H1 (cell line): ENCODE measurements at regions not wholly inside any gene's neighbourhood (a gene's known extent, or its start where the extent isn't known, plus 50 kb on each side); places are given as distances from the start of the nearest gene placed in this dataset.

Experiments
- CTCF ChIA-PET: fragments of 300-600 bp; sonication (Branson Sonifier 250); formaldehyde crosslinking; loops from one replicate; lab custom pipeline; 2021; ENCODE audit not compliant: partially characterized antibody; lab: Charles Lee
- POLR2A ChIA-PET: fragments of 300-600 bp; sonication (Branson Sonifier 250); formaldehyde crosslinking; loops from one replicate; lab custom pipeline; 2021; ENCODE audit warnings: inconsistent platforms; ENCODE audit not compliant: partially characterized antibody; lab: Charles Lee
- DNase-seq, 2 experiments: peaks; one replicate each; pipeline versions ENCODE4 v3.0.0 to v3.0.0-alpha.2; 2010 to 2022; ENCODE audit warnings: low spot score in 2 of 2, low read depth in 1 of 2, mixed read lengths in 1 of 2
- FAIRE-seq: peaks from 2 replicates; lab custom pipeline; 2011; peaks lifted over from hg19 to GRCh38; lab: Jason Lieb, UNC
- H2AFZ ChIP-seq: 2 replicates; pipeline ENCODE4 v1.8.1; 2012; ENCODE audit warnings: low read length, inconsistent platforms
- H2AK5ac ChIP-seq: 2 replicates; pipeline ENCODE4 v1.6.1; 2013; ENCODE audit warnings: low read depth, low read length
- H2BK120ac ChIP-seq: replicated peaks from 2 replicates; pipeline ENCODE3; 2013; ENCODE audit warnings: low read depth, low read length, inconsistent platforms
- H2BK12ac ChIP-seq: 2 replicates; pipeline ENCODE4 v1.6.1; 2013; ENCODE audit warnings: low read depth, low read length
- H2BK15ac ChIP-seq: 2 replicates; pipeline ENCODE4 v1.6.1; 2013; ENCODE audit warnings: low read length
- H2BK20ac ChIP-seq: 2 replicates; pipeline ENCODE4 v1.6.1; 2013; ENCODE audit warnings: low read length
- H2BK5ac ChIP-seq: 2 replicates; pipeline ENCODE4 v1.6.1; 2013; ENCODE audit warnings: low read depth, low read length
- H3K14ac ChIP-seq: 2 replicates; pipeline ENCODE4 v1.6.1; 2013; ENCODE audit warnings: inconsistent platforms; ENCODE audit not compliant: insufficient read length
- H3K18ac ChIP-seq: 2 replicates; pipeline ENCODE4 v1.6.1; 2013; ENCODE audit warnings: low read length; ENCODE audit errors: extremely low read depth
- H3K23ac ChIP-seq: 2 replicates; pipeline ENCODE4 v1.6.1; 2013; ENCODE audit warnings: inconsistent platforms; ENCODE audit not compliant: insufficient read length
- H3K23me2 ChIP-seq: 2 replicates; pipeline ENCODE4 v1.6.1; 2013; ENCODE audit warnings: low read depth, low read length
- H3K27ac ChIP-seq: 2 replicates; pipeline ENCODE4 v1.6.1; 2011; ENCODE audit warnings: low read depth, low read length, inconsistent platforms
- H3K27me3 ChIP-seq, 4 experiments: replicated peaks in 1 of 4; 1 replicate in 1 of 4; 2 replicates in 3 of 4; pipeline versions ENCODE4 v1.6.1 to v1.8.1; 2011 to 2013; ENCODE audit warnings: low read length in 3 of 4, mild to moderate bottlenecking in 3 of 4, inconsistent platforms in 2 of 4, mixed read lengths in 2 of 4, moderate library complexity in 1 of 4; ENCODE audit not compliant: control insufficient read depth in 3 of 4, insufficient read depth in 3 of 4; ENCODE audit errors: extremely low read depth in 1 of 4
- H3K36me3 ChIP-seq, 4 experiments: 2 replicates each; pipeline versions ENCODE4 v1.6.1 to v1.8.1; 2011 to 2013; ENCODE audit warnings: mild to moderate bottlenecking in 4 of 4, low read length in 3 of 4, moderate library complexity in 2 of 4, control low read depth in 1 of 4, inconsistent platforms in 1 of 4; ENCODE audit not compliant: insufficient read depth in 4 of 4, control insufficient read depth in 2 of 4
- H3K4ac ChIP-seq: replicated peaks from 2 replicates; pipeline ENCODE3; 2013; ENCODE audit warnings: low read length, low read depth, mixed read lengths, inconsistent platforms; ENCODE audit not compliant: insufficient read length
- H3K4me1 ChIP-seq, 4 experiments: replicated peaks in 1 of 4; 1 replicate in 1 of 4; 2 replicates in 3 of 4; pipeline versions ENCODE4 v1.6.1 to v1.8.1; 2011 to 2013; ENCODE audit warnings: low read length in 3 of 4, inconsistent platforms in 2 of 4, mixed read lengths in 1 of 4; ENCODE audit not compliant: insufficient read depth in 4 of 4, control insufficient read depth in 3 of 4
- H3K4me2 ChIP-seq, 2 experiments: 2 replicates each; pipeline versions ENCODE4 v1.6.1 to v1.8.1; 2011 to 2013; ENCODE audit warnings: low read depth in 2 of 2, low read length in 2 of 2, control low read depth in 1 of 2, inconsistent platforms in 1 of 2, mild to moderate bottlenecking in 1 of 2; ENCODE audit not compliant: insufficient read depth in 1 of 2
- H3K4me3 ChIP-seq, 4 experiments: fragments of 200-600, 300-600 bp in 1 of 4; sonication (generic), shearing (Covaris generic), sonication (Bioruptor Twin) in 1 of 4; 2 replicates each; pipeline versions ENCODE4 v1.5.1 to v1.8.1; 2011 to 2016; ENCODE audit warnings: low read length in 4 of 4, low read depth in 3 of 4, control low read depth in 2 of 4, inconsistent platforms in 2 of 4, mild to moderate bottlenecking in 2 of 4, mixed read lengths in 1 of 4, moderate library complexity in 1 of 4; ENCODE audit not compliant: insufficient read depth in 2 of 4; ENCODE audit errors: extremely low read depth in 1 of 4
- H3K56ac ChIP-seq: replicated peaks from 2 replicates; pipeline ENCODE3; 2013; ENCODE audit warnings: low read depth, mild to moderate bottlenecking, mixed read lengths, low read length, inconsistent platforms; ENCODE audit not compliant: insufficient read length
- H3K79me1 ChIP-seq: 2 replicates; pipeline ENCODE4 v1.6.1; 2013; ENCODE audit warnings: low read depth, low read length, control low read depth
- H3K79me2 ChIP-seq, 2 experiments: 2 replicates each; pipeline versions ENCODE4 v1.6.1 to v1.8.1; 2012 to 2013; ENCODE audit warnings: low read length in 2 of 2, mild to moderate bottlenecking in 2 of 2, inconsistent platforms in 1 of 2; ENCODE audit not compliant: insufficient read depth in 2 of 2, control insufficient read depth in 1 of 2
- H3K9ac ChIP-seq, 4 experiments: replicated peaks in 1 of 4; 1 replicate in 1 of 4; 2 replicates in 3 of 4; pipeline versions ENCODE4 v1.6.1 to v1.8.1; 2011 to 2013; ENCODE audit warnings: low read depth in 3 of 4, low read length in 3 of 4, control low read depth in 2 of 4, mild to moderate bottlenecking in 2 of 4, moderate library complexity in 2 of 4, inconsistent platforms in 1 of 4; ENCODE audit errors: extremely low read depth in 1 of 4
- H3K9me3 ChIP-seq, 2 experiments: 2 replicates each; pipeline versions ENCODE4 v1.6.1 to v1.8.1; 2012 to 2013; ENCODE audit warnings: mild to moderate bottlenecking in 2 of 2, moderate library complexity in 2 of 2, control low read depth in 1 of 2, inconsistent platforms in 1 of 2, low read depth in 1 of 2, low read length in 1 of 2, mixed read lengths in 1 of 2; ENCODE audit not compliant: insufficient read depth in 2 of 2
- H4K20me1 ChIP-seq, 2 experiments: replicated peaks in 1 of 2; 2 replicates each; pipeline versions ENCODE3 to v1.8.1; 2011 to 2013; ENCODE audit warnings: inconsistent platforms in 2 of 2, low read length in 2 of 2, mild to moderate bottlenecking in 1 of 2; ENCODE audit not compliant: insufficient read depth in 2 of 2, control insufficient read depth in 1 of 2
- H4K5ac ChIP-seq: 2 replicates; pipeline ENCODE4 v1.6.1; 2013; ENCODE audit warnings: low read length, low read depth, mixed read lengths, inconsistent platforms; ENCODE audit not compliant: insufficient read length
- H4K8ac ChIP-seq: 2 replicates; pipeline ENCODE4 v1.8.0; 2013; ENCODE audit warnings: mild to moderate bottlenecking, moderate library complexity, low read length, inconsistent platforms; ENCODE audit not compliant: insufficient read depth; ENCODE audit errors: extremely low read depth
- H4K91ac ChIP-seq: replicated peaks from 2 replicates; pipeline ENCODE3; 2013; ENCODE audit warnings: low read length, mixed read lengths, inconsistent platforms; ENCODE audit not compliant: insufficient read length
- BACH1 ChIP-seq: IDR thresholded peaks from 2 replicates; pipeline ENCODE4 v1.6.1; 2012; ENCODE audit warnings: low read length, improper control_type of control experiment
- CBX5 ChIP-seq: fragments of 300-800, 300-1000 bp; sonication (generic); IDR thresholded peaks from 2 replicates; pipeline ENCODE4 v1.7.1; 2016; ENCODE audit warnings: antibody characterized with exemption, low read length, low read depth
- CHD1 ChIP-seq: IDR thresholded peaks from 2 replicates; pipeline ENCODE4 v1.6.1; 2012; ENCODE audit warnings: low read depth, low read length, improper control_type of control experiment
- FOSL1 ChIP-seq: IDR thresholded peaks from 2 replicates; pipeline ENCODE4 v1.6.1; 2011; ENCODE audit warnings: mild to moderate bottlenecking, low read depth, low read length, moderate library complexity; ENCODE audit not compliant: insufficient read depth
- HDAC6 ChIP-seq: IDR thresholded peaks from one replicate; pipeline ENCODE4 v1.7.1; 2012; ENCODE audit warnings: low read depth, mild to moderate bottlenecking, inconsistent platforms, low read length, moderate library complexity
- JUN ChIP-seq: IDR thresholded peaks from 2 replicates; pipeline ENCODE4 v1.6.1; 2011; ENCODE audit warnings: low read depth, mild to moderate bottlenecking, improper control_type of control experiment, low read length
- KDM5A ChIP-seq: fragments of 200-600 bp; IDR thresholded peaks from 2 replicates; pipeline ENCODE4 v1.7.1; 2012; ENCODE audit warnings: mild to moderate bottlenecking, low read length, inconsistent platforms, mixed read lengths
- NANOG ChIP-seq: IDR thresholded peaks from 2 replicates; pipeline ENCODE4 v1.6.1; 2011; ENCODE audit warnings: low read length, low read depth, mild to moderate bottlenecking, inconsistent platforms; ENCODE audit not compliant: insufficient read depth, poor library complexity, severe bottlenecking
- RAD21 ChIP-seq, 2 experiments: IDR thresholded peaks in 1 of 2; conservative IDR thresholded peaks in 1 of 2; 2 replicates each; pipeline ENCODE4 v1.6.1; 2011; ENCODE audit warnings: low read depth in 2 of 2, low read length in 2 of 2, improper control_type of control experiment in 1 of 2, inconsistent platforms in 1 of 2, mild to moderate bottlenecking in 1 of 2, moderate library complexity in 1 of 2
- RNF2 ChIP-seq: fragments of 200-900, 300-1000 bp; sonication (generic); IDR thresholded peaks from 2 replicates; pipeline ENCODE4 v1.7.1; 2016; ENCODE audit warnings: borderline replicate concordance, low read depth, mild to moderate bottlenecking, antibody characterized with exemption, low read length; ENCODE audit not compliant: poor library complexity, severe bottlenecking; ENCODE audit errors: missing control alignments
- SP1 ChIP-seq: IDR thresholded peaks from 2 replicates; pipeline ENCODE4 v1.6.1; 2011; ENCODE audit warnings: low read depth, low read length
- TAF1 ChIP-seq: IDR thresholded peaks from 2 replicates; pipeline ENCODE4 v1.6.1; 2011; ENCODE audit warnings: mild to moderate bottlenecking, low read depth, low read length
- WGBS, 2 experiments: shearing (Covaris generic) in 1 of 2; methylation state at CpG; one replicate each; pipeline versions ENCODE4 v1.1.6 to v1.1.7; 2013 to 2015; ENCODE audit warnings: low lambda C conversion rate in 2 of 2, mixed read lengths in 2 of 2, inconsistent platforms in 1 of 2, low coverage in 1 of 2, missing lambda C conversion rate in 1 of 2; ENCODE audit not compliant: insufficient replicate concordance in 2 of 2, insufficient coverage in 1 of 2, insufficient read length in 1 of 2; ENCODE audit errors: extremely low coverage in 1 of 2, missing lambda C conversion rate in 1 of 2; 5-methylcytosine and 5-hydroxymethylcytosine counted together
- TF ChIP-seq, protein P1 (sequence below): IDR thresholded peaks from 2 replicates; pipeline ENCODE4 v1.6.1; 2012; ENCODE audit warnings: low read length, inconsistent platforms

DNA sequence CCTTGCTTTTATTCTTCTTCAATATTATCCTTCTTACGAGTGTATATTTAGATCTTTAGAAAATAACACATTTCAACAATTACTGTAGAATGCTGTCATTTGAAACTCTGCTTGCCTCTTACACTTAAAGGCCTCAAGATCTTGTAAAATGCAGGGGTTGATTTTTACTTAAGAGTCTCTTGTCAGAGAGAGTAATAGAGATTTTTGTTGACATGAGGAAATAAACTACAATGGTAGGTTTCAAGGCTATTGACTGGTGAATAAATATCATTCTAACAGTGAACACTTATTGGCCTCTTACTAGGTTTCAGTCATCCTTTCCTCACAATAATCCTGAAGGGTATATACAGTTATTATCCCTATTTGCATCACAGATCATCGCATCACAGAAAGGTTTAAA, 344.6 kb downstream of the GBE1 start:
- no peak overlapping the region for H2AFZ ChIP-seq
- no peaks in the 10 kb centered on the region for H3K79me2 ChIP-seq
- H3K4ac ChIP-seq = no peak overlapping the region
- H3K36me3 ChIP-seq = no peaks in the 10 kb centered on the region
- no peaks in the 10 kb centered on the region for H3K27me3 ChIP-seq
- no peak overlapping the region for H2AK5ac ChIP-seq
- ChIA-PET POLR2A (no interaction called here), CTCF (interaction anchor here (1.2 kb wide), 1 partner anchor 22 kb away, joined by 3 read pairs; no protein-coding TSS in a partner anchor)
- FAIRE-seq = no peak
- H3K79me1 ChIP-seq = no peaks in the 10 kb centered on the region
- H4K20me1 ChIP-seq = no peaks in the 10 kb centered on the region
- no peak overlapping the region for H3K4me3 ChIP-seq
- 91% methylated on average over 2 of the region's 2 CpGs; no CpG with 5 or more reads in 1 of the 2 experiments for WGBS, 2 experiments
- no peak for DNase-seq
- no peak overlapping the region for H3K18ac ChIP-seq
- H2BK120ac ChIP-seq = no peak overlapping the region
- H3K23ac ChIP-seq = no peak overlapping the region
- no peak overlapping the region for H2BK12ac ChIP-seq
- no peaks in the 10 kb centered on the region for H3K23me2 ChIP-seq
- no peak overlapping the region for H4K5ac ChIP-seq
- H4K91ac ChIP-seq = no peak overlapping the region
- no peaks in the 10 kb centered on the region for H3K9me3 ChIP-seq
- H2BK20ac ChIP-seq = no peak overlapping the region
- H2BK15ac ChIP-seq = no peak overlapping the region
- H3K27ac ChIP-seq = no peak overlapping the region
- no peaks in the 10 kb centered on the region for H3K4me1 ChIP-seq
- H3K56ac ChIP-seq = no peak overlapping the region
- no peak overlapping the region for H4K8ac ChIP-seq
- no peak overlapping the region for H3K9ac ChIP-seq
- no peak overlapping the region for H3K14ac ChIP-seq
- no peak overlapping the region for H3K4me2 ChIP-seq
- H2BK5ac ChIP-seq = no peak overlapping the region
- no peak for TF ChIP-seq FOSL1
- TF ChIP-seq HDAC6 = no peak
- TF ChIP-seq JUN = no peak
- TF ChIP-seq RNF2 = no peak
- TF ChIP-seq SP1 = no peak
- TF ChIP-seq BACH1 = no peak
- no peak for TF ChIP-seq TAF1
- no peak for TF ChIP-seq KDM5A
- TF ChIP-seq CBX5 = no peak
- TF ChIP-seq CHD1 = no peak
- TF ChIP-seq, protein P1, sequence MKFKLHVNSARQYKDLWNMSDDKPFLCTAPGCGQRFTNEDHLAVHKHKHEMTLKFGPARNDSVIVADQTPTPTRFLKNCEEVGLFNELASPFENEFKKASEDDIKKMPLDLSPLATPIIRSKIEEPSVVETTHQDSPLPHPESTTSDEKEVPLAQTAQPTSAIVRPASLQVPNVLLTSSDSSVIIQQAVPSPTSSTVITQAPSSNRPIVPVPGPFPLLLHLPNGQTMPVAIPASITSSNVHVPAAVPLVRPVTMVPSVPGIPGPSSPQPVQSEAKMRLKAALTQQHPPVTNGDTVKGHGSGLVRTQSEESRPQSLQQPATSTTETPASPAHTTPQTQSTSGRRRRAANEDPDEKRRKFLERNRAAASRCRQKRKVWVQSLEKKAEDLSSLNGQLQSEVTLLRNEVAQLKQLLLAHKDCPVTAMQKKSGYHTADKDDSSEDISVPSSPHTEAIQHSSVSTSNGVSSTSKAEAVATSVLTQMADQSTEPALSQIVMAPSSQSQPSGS = no peak
- no peak for TF ChIP-seq NANOG
- no peak for TF ChIP-seq RAD21 (IDR thresholded peaks at IDR 0.05 in 1 of 2, conservative IDR thresholded peaks at IDR 0.05 in 1 of 2; ENCODE audit: low read depth in 2 of 2, low read length in 2 of 2)
